HG02973 (cell line): ENCODE measurements at regions not wholly inside any gene's neighbourhood (a gene's known extent, or its start where the extent isn't known, plus 50 kb on each side); places are given as distances from the start of the nearest gene placed in this dataset.
"Not testable (repeated sequence)": the region's sequence is repeated elsewhere in the genome, so short reads cannot be mapped to it uniquely, and the experiment has no call there.

Source experiments
- ATAC-seq: cut with Tn5 transposase; IDR thresholded peaks from one replicate; pipeline ENCODE4 v1.9.1; 2021; ENCODE audit warnings: moderate library complexity; ENCODE audit not compliant: unreplicated experiment

DNA sequence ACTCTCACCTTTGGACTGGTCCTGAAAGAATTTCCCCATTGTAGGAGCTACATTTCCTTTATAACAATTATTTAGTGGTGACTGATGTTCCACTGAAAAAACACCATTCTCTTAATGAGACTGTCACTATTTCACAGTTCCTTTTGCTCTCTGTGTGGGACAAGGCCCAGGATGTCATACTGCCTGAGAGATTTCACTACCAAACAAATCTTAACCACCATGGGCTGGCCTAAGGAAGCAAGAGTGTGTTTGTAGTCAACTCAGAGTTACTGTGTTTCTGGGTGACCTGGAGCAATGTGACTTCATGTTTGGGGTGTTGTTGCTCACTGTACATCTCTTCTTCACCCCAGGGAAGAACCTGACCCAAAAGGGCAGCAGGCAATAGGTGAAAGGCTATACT lies 50.1 kb upstream of the ZNF608 start:
- ATAC-seq, result peak; percentile 47

DNA sequence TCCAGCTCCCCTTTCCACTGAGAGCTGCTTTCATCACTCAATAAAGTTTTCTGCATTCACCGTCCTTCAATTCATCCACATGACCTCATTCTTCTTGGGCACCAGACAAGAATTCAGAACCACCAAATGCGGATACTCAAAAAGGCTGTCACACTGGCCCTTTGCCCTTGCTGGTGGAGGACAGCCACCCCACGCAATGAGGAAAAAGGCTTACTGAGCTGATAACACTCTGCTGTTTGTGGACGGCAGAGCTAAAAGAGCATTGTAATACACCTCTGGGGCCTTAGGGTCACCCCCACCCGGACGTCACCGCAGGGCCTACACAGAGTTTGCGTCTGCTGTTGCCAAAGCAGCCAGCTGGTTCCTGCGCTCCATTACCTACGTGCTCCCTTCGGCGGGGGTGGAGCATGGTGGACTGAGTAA lies 51.2 kb upstream of the ZNF608 start:
- no peak for ATAC-seq

DNA sequence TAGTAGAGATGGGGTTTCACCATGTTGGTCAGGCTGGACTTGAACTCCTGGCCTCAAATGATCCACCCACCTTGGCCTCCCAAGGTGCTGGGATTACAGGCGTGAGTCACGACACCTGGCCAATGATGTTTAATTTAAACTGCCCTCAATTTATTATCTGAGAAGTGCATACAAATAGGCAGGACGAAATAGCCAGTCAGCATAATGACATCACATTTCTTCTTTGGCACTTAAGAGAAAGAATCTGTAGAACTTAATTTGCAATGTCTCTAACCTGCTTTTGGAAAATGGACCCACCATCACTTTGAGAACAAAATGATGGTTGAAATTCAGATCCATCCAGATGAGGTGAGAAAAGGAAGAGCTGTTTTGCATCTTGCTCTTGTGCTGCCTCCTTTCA lies 52.5 kb upstream of the ZNF608 start:
- no peak for ATAC-seq

DNA sequence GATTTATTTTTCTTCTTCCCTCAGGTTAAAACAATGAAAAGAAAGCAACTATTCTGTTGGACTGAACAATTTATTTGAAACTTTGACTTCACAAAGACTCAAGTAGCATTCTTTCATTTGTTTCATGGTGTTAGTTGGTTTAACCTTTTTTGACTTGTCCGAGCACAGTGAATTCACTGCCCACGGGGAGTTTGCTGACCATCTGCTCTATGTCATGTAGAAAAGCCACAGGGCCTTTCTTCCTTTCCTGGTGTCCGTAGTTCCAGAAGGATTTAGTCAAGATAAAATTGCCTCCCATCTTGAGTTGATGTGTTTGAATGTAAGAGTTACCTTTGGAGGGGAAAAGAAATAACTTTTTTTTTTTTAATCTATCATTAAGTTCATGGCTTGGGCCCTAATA lies 55.1 kb upstream of the ZNF608 start:
- ATAC-seq, result no peak

DNA sequence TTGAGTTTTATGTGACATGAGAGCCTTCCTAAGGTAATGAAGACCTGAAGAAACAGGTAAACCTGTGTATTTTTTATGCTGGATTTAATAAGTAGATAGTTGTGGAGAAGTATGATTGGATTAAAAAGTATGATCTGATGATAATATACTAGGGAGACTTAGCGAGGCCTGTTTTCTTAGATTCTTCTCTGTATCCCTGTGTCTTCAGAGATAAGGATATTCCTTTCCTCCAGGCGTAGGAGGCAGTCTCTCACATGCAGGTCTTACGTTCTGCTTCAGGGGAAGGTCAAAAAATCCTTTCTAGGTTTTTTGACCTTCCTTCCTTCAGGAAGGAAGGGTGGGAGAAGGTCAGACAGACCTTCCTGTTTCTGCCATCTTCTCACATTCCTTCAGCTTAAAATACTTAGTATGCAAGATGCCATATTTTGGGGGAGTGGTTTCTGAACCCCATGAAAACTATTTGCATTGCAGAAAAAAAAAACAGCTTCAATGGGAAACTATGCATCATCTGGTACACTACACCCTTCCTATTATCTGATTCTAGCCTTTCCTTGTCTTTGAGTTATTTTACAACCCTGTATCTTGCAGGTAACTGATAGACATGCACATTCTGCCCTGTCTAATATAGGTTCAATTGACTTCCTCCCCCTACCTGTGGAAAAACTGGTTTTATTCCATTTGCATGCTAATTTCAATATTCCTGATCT lies 57.3 kb upstream of the ZNF608 start:
- no peak for ATAC-seq

DNA sequence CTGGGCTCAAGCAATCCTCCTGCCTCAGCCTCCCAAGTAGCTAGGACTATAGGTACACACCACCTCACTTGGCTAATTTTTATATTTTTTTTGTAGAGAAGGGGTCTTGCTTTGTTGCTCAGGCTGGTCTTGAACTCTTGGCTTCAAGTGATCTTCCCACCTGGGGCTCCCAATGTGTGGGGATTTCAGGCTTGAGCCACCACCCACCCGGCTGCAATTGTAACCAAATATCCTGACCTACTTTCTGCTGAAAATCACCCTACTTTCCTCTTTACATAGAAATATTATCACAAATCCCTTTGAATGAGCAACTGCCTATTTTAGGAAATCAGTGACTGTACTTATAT lies 59.6 kb upstream of the ZNF608 start:
- ATAC-seq, result no peak

DNA sequence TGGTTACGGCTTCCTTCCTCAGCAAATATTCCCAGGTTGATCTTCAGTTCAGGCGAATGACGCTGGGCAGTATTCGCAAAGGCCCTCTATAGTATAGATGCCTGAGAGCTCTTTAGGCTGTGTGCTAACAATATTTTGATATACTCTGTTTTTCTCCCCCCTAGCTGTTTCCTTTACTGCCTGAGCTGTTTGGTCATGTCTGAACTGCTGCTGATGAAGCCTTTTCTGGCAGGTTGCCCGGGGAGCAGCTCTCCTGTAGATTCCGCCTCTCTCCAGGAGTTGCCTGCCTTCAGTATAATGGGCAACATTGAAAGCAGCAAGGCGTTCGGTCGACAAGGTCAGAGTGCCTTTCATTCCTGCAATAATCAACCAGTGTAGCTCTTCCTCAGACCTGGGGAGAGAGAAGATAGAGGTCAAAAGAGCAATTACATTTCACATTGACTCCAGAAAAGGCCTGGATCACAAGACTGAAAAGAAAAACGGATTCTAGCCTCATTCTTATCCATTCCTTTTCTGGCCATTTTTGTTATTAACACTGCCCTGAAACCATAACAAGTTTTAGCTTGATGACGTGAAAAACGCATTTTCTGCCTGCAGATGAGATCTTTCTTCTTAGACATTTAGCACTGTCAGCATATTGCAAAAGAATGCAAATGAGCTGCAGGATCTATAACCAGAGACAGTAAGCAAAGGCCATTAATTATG lies 60.1 kb upstream of the ZNF608 start:
- no peak for ATAC-seq

DNA sequence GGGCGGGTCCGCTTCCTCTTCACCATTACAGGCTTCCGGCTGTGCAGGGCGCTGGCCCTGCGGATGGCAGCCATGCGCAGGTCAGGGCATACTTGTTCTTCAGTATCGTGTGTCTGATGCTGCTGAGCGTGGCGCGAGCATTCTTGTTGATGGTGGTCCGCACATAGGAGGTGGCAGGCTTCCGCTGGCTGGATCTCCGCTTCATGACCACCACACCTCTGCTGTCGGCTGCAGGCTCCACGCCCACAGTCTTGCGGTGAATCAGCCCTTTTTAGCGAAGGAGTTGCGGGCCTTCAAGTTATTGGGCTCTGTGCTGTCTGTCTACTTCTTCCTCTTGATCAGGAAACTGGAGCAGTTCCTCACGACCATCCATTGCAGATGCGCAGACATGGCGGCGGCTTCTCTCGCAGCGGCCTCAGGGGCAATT lies 62.4 kb upstream of the ZNF608 start:
- no peak for ATAC-seq

DNA sequence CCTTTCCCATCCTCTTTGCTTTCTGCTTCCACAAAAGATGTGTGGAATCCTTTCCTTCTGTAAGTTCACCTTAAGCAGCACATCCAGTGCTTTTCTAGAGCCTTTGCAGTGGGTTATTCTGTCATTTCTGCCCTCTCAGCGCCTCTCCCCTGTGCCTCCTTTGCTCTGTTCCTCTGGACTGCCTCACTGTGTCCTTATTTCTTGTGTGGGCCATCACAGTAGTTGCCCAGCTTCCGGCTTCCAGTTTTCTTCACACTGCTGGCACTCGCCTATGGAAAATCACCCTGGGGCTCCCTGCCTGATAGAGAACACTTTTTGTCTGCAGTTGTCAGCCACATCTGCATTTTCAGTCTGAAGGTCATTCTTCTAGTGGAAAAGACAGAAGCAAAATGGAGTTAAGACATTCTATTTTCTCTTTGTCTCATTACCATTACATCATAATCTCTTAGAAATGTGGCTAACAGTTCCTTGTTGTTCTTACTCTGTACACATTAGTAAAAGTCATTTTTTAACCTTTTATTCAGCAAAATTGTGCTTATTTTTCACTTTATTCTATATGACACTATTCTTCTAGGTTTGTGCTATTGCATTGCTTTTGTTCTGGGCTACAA lies 64.1 kb upstream of the ZNF608 start:
- ATAC-seq, result no peak

DNA sequence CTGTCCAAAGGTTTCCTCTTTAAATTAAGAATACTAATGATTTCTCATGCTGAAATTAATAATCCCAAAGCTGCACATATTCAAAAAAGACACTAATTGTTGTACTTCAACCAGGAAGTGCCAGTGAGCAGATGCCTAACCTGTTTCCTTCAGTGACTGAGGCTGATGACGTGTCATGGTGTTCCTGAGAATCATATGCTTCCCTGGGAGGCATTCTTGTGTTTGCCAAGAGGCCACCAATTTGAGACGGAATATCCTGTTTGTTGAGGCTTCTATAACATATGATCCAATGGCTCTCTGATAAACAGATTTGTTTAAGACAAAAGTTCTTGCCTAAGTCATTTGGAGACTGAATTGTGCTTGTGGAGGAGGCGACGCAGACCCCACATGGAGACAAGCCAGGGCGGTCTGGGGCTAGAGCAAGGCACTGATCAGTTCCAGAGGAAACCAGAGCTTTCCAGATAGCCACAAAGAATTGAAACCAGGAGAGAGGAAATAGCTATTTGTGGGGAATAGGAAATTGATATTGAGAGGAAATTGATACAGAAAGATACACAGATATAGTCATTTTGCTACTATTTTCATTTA lies 66.4 kb upstream of the ZNF608 start:
- no peak for ATAC-seq

DNA sequence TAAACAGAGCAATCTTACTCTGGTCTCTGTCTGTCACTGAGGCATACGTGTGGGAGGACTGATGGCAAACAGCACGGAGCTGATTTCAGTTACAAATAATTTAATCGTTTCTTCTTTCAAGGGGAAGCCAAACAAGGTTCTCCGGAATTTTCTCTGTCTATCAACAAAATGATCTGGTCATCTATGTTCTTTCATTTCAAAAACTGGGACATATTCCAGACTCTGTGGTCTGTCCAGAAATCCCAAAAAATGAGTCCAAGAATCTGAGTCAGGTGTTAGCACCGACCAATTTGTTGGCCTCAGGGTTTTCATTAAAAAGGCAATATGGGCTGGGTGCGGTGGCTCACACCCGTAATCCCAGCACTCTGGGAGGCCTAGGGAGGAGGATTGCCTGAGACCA lies 69.9 kb upstream of the ZNF608 start:
- ATAC-seq, result no peak

DNA sequence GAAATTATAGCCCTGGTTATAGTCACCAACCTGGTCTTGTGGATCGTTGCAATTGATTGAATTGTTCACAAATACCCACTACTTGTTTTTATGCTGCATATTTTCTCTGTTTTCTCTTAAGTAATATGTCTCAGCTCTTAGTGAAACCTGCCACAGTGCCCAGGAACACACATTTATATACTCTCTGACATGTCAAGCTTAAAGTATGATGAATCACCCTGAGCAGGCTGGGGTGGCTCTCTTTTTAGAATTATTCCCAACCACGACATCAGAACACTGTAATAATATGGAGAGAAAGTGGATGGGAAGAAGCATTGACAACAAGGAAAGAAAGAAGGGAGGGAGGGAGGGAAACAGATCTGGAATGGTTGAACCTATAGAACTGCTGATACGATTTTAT lies 72.8 kb upstream of the ZNF608 start:
- no peak for ATAC-seq

DNA sequence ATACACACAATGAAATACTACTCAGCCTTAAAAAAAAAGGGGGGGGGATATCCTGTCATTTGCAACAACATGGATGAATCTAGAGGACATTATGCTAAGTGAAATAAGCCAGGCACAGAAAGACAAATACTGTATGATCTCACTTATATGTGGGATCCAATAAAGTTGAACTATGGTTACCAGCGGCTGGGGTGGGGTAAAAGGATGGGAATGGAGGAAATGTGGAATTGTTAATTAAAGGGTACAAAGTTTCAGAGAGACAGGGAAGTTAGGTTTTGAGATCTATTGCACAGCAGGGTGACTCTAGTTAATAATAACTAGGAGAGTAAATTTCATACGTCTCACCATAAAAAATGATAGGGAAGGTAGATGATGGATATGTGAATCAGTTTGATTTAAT lies 76.2 kb upstream of the ZNF608 start:
- no peak for ATAC-seq

DNA sequence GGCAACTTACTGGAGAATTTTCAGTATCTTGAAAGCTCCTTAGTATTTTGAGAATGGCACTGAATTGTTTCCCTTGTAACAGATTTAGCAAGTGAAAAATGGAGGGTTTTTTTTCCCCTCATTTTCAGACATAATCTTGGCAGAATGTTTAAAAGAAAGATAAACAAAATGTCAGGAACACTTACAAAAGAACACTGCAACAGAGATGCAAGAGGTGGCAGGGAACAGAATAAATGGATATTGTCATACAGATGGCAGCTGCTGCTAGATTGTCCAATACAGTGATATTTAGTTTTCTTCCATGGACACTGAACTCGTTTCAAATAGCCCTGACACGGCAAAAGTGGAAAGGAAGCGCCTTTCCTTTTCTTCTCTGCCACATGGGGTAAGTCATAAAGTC lies 76.9 kb upstream of the ZNF608 start:
- ATAC-seq, result no peak

DNA sequence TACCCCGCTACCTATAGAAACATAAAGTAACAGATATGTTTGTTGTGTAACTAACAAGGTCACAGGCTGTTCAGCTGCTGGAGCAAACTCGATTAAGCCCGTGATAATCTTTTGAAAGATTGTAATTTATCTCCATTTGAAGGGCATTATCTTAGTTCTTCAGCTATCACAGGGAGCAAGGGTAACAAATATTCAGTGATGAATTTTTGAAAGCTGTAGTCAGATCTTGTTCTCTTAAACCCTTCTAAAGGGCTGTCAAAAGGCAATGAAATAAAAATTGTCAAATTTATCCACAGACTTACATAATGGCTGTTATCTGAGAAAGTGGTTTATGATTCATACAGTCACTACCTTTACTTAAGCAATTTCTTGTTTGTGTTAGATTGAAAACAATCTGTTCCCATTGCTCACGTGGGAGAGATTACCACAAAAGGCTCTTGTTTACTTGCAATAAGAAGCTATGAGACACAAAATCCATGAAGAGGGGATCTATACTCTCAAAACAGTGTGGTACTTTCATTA lies 78.3 kb upstream of the ZNF608 start:
- ATAC-seq, result no peak

DNA sequence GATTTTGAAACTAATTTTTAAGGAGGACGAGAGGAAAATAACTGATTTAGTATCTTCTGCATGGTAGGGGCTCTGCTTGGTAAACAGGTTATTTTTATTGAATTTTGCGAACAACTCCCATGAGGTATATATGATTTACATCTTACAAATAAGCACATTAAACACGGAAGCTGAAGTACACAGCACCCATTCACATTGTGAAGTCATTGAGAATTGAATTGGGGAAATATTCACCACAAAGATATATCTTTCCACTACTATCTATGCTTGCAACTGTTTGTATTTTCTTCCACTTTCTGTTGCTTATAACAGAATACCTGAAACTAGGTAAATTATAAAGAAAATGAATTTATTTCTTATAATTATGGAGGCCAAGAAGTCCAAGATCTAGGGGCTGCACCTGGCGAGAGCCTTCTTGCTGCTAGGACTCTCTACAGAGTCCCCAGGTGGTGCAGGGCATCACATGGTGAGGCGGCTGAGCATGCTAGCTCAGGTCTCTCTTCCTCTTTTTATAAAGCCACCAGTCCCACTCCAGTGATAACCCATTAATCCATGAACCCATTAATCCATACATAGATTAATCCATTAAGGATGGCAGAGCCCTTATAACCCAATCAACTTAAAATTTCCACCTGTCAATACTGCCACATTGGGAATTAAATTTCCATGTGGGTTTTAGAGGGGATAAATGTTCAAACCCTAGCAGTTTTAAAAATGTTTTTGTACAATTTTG lies 79.0 kb upstream of the ZNF608 start:
- peak; percentile 84 for ATAC-seq

DNA sequence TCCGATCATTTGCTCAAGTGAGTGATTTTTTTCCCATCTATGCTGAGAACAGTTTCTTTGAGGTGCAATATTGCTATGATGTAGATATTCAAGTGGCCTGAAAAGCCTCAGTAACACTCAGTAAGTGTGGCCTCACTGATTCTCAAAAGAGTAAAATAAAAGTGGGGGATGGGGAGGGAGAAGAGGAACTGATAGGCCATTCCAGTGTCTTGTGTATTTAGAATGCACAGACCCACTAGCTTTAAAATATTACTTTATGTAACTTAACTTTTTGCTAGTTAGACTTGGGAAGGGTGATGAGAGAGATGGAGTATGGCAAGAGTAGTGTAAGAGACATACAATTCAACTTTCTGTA lies 79.5 kb upstream of the ZNF608 start:
- no peak for ATAC-seq

DNA sequence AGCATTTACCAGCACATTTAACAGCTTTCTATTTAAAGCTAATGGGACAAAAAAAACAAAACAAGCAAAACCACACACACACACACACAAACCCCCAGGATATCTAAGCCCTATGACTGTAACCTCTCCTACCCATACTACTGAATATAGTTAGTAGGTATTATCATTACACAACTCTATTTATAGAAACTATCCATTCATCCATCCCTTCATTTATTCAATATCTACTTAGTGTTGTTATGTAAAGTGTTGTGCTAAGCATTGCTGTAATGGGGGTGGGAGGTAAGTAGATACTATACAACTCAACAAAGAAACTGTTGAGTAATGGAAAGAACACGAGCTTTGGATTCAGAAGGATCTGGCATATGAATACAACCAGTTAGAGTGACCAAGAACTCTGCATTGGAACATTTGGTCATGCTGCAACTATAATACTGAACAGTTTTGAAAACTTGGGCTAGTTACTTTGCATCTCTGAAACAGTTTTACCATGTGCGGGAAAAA lies 82.3 kb upstream of the ZNF608 start:
- ATAC-seq, result no peak

DNA sequence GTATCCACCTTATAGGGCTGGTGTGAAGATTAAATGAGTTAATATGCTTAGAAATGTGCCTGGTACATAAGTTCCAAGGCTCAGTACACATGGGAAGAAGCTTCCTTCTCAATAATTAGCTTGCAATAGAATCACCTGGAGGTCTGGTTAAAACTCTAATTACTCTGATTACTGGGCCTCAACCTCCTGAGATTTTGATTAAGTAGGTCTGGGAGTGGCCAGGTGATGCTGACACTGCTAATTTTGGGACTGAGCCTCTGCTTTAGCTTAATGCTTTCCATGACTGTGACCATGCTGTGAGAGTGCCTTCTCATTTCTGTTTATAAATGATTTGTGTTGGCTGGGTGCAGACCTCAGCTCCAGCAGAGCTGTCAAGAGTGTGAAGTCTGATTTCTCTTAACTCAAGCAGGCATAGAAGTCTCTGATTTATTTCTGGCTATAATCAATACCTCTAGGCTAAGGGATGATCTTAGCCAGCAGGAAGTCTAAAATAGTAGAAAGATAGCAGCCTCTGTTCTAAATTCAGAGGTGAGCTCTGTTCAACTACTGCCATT lies 85.3 kb upstream of the ZNF608 start:
- ATAC-seq, result no peak

DNA sequence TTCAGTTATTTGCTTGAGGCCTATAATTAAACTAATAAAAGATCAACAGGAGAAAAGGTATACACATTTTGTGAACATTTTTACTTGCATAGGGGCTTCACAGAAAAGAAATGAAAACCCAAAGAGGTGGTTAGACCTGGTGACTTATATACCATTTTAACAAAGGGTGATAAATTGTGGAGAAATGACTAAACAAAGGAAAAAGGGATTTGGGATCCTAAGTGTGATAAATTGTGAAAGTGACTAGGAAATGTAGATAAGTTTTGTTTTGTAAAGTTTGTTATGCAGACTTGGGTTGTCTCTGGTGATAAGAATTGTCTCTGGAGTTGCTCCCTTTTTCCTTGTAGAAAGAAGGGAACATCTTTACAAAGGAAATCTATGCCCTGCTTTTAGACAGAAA lies 86.1 kb upstream of the ZNF608 start:
- ATAC-seq, result no peak

DNA sequence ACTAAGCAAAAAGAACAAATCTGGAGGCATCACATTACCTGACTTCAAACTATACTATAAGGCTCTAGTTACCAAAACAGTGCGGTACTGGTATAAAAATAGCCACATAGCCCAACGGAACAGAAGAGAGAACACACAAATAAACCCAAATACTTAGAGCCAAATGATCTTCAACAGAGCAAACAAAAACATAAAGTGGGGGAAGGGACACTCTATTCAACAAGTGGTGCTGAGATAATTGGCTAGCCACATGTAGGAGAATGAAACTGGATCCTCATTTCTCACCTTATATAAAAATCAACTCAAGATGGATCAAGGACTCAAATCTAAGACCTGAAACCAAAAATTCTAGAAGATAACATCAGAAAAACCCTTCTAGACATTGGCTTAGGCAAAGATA lies 89.9 kb upstream of the ZNF608 start:
- not testable (repeated sequence) for ATAC-seq
